ENCODE measurements at regions not wholly inside any gene's neighbourhood (a gene's known extent, or its start where the extent isn't known, plus 50 kb on each side); places are given as distances from the start of the nearest gene placed in this dataset.
A peak's percentile ranks its signal among the peaks of the same experiment; 100 is the strongest.
"Not testable (repeated sequence)": the region's sequence is repeated elsewhere in the genome, so short reads cannot be mapped to it uniquely, and the experiment has no call there.

DNA sequence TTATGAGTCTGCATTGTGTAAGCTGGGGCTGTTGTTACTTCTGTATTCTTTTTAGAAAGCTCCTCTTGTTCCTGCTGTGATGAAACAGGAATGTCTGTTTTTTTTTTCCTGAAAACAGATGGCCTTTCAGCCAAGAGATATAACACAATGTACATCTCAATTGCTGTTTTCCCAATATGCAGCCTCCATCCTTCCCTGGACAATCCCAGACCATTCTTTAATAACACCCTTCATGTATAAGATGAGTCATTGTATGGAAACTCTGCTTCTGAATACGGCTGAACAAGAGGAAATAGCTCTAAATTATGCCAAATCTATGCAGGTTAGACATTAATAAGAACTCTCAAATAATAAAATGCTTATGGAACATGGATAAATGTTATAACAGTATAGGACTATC is 60.2 kb upstream of the LRRC4C start:
- peak; percentile 8 for DNase-seq

DNA sequence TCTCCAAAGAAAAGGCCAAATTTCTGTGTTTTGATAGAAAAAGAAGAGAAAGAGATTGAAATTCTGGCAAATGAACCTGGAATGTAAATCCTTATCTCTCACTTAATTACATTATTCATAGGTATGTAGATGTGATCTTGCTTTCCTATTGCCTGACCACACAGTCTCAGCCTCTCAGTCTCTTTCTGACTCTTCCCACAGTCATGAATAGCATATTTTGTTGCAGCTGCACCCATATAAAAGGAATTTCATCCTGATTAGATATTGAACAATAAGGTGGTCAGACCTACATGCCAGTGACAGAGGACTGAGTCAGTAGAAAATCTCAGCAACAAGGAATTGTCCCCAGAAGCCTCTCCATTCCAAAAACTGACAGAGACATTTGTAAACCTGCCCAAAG is 62.9 kb upstream of the LRRC4C start:
- DNase-seq = peak; percentile 51

DNA sequence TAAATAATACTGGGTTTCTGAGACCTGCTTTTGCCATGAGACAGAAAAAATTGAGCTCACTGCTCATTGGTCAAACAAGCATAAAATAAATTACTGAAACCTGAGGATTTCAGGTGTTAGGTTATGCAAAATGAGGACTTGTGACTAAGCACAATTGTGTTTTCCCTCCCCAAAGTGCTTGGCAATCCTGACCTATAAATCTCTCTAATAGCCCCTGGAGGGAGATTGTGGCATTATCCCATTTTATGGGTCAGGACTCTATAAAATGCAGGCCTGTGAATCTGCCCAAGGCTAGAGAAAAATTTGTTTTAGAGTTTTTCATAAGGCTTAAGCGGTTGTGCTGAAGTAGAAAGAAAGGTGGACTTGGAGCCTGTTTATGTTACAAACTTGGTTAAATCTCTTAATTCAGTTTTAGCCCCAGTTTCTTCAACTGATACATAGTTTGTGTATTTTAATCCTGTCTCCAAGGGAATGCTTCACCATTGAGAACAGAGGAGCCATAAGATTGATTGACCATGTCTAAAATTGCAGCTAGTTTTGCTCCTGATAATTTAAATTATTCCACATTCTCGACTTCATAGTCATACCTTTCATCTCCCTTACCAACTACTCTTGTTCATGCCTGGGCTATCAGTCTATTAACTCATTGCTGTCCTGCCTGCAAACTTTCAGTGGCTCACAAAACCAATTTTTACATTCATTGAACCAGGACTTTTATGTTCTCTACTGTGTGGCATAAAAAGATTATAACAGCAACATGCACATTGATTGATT is 63.6 kb upstream of the LRRC4C start:
- peak; percentile 3 for DNase-seq

DNA sequence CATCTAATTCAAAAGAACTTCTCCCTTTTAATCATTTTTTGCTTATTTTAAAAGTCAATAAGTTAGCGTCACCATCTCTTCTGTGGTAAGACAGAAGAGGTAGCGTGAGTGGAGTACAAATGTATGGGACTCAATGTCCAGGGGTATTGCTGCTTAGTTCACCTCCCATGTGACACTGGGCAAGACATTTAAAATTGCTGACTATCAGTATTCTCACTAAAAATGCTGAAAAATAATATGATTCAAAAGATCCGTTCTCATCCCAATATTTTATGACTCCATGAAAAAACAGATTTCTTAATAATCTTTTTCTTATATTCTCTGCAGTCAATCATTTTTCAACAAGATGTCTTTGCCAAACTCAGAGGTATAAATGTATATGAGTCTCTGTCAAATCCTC is 68.1 kb upstream of the LRRC4C start:
- DNase-seq = no peak

GRCh38 chr11:41532413-41532812 is 73.0 kb upstream of the LRRC4C start:
- DNase-seq = no peak

DNA sequence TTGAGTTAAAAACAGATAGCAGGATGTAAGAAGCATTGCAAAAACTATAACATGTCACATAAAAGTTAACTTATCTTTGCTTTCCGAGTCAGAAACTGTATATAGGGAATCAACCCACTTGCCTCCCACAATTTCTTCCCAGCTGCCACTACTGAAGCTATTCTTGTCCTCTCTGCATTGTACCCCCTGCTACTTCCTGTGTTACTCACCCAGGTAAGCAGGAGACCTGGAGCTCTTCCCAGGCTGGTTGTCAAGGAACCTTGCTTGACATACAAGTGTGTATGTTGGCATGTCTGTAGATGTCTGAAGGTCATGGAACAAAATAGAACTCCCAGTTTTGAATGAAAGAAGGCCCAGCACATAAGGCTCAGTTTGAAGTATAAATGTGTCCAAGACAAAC is 74.3 kb upstream of the LRRC4C start:
- no peak for DNase-seq

DNA sequence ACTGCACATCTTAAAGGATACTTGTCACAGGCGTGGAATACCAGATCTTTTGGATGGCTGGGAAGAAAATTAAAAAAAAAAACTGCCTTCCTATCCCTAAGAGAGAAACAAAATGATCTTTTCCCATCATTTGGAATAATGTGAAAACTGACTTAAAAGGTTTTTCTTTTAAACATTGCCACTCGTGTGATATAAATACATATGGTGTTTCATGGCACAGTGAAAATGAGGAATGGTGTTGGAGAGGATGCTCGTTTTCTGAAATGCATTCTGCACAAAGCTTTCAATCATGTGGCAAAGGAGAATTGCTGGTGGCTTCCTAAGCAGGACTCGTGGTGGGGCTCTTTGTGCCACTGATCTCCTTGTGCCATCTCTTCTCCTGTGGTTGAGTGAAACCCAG is 74.9 kb upstream of the LRRC4C start:
- DNase-seq = no peak

DNA sequence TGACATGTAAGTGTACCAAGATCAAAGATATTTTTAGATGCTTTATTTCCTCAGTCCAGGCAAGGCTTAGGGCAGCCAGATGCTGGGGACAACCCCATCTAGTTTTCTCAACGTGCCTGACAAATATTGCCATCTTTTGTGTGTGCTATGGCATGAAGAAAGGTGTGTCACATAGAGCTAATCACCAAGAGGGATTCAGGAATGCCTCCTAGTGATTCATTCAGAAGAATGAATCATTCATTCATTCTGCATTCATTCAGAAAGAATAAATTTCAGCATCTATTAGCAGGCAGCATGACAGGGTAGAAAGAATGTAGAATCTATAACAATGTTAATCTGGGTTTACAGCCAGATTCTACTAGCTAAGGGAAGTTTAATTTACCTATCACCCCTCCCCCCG is 75.4 kb upstream of the LRRC4C start:
- DNase-seq = no peak

GRCh38 chr11:41536021-41536568 is 76.6 kb upstream of the LRRC4C start:
- no peak for DNase-seq

DNA sequence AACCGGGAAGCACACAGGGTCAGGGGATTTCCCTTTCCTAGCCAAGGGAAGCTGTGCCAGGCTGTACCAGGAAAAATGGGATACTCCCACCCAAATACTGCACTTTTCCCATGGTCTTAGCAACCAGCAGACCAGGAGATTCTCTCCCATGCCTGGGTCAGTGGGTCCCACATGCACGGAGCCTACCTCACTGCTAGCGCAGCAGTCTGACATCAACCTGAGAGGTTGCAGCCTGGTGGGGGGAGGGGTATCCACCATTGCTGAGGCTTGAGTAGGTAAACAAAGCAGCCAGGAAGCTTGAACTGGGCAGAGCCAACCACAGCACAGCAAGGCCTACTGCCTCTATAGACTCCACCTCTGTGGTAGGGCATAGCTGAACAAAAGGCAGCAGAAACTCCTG is 85.5 kb upstream of the LRRC4C start:
- not testable (repeated sequence) for DNase-seq

DNA sequence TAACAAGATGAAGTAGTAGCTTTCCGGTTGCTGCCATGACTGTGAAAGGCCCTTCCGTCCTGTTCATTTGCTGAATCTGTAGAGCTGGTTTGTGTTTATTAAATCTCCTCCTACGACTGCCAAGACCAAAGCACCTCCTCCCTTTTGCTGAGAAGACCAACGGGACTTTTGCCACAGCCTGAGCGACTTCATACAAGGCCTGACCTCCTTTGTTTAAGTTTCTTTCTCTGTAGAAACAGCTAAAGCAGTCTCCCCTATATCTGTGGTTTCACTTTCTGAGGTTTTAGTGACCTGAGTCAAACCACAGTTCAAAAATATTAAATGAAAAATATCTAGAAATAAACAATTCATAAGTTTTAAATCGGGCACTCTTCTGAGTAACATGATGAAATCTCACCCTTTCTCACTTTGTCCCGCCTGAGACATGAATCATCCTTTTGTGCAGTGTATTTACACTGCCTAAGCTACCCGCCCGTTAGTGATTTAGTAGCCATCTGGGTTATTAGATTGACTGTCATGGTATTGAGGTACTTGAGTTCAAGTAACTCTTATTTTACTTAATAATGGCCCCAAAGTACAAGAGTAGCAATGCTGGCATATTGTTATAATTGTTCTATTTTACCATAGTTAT is 119.1 kb upstream of the LRRC4C start:
- DNase-seq = no peak

- no peak for DNase-seq
Measured at GRCh38 chr11:41579546-41579945, 120.1 kb upstream of the LRRC4C start.

GRCh38 chr11:41609511-41609910 is 150.1 kb upstream of the LRRC4C start:
- DNase-seq = peak; percentile 12

- no peak for DNase-seq
Measured at GRCh38 chr11:41612415-41612814, 153.0 kb upstream of the LRRC4C start.

- DNase-seq = peak; percentile 71
Measured at GRCh38 chr11:41613326-41613725, 153.9 kb upstream of the LRRC4C start.

GRCh38 chr11:41622707-41623359 is 163.4 kb upstream of the LRRC4C start:
- DNase-seq = no peak

- DNase-seq = peak; percentile 8
Measured at GRCh38 chr11:41659985-41660384, 200.5 kb upstream of the LRRC4C start.

DNA sequence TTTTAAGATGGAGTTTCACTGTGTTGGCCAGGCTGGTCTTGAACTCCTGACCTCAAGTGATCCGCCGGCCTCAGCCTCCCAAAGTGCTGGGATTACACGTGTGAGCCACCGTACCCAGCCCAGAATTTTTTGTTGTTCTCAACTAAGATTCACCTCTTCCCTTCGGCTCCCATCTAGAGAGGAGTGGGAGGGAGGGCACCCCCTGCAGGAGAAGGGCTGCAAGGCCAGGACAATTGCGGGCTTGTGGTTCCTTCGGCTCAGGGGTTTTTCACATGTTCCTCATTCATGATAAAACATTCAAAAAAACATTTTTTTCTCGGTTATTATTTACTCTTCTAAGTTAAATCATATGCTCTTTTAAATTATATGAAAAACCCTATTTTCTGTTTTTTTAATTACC is 201.1 kb upstream of the LRRC4C start:
- DNase-seq = no peak

- no peak for DNase-seq
Measured at GRCh38 chr11:41665441-41666360, 206.2 kb upstream of the LRRC4C start.

DNA sequence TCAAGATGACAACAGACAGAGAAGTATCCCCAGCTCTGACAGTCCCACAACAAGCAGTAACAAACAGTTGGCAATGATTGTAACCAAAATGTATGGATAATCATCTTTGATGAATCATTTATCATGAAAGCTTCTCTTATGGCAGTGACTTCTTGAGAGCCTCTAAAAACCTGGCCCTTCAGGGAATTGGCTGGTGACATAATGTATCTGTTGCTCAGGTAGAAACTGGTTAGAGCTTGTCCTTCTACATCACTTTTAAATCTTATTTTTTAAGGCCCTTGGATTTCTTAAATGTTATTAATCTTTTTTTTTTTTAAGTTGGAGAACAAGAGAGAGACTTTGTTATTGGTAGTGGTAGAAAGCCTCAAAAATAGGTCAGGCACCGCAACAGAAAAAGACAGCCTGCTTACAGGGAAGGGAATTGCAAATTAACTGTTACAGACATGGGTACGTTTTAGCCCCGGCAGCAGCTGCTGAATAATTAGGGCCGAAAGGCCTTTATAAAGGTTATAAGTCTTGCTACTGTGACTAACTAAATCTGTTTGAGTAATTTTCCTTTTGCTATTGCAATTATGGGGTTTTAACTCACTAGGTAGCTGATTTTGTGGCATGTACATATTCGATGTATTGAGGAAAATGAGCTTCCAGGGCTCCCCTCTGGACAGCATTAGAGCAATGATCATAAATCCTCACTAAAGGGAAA is 207.7 kb upstream of the LRRC4C start:
- no peak for DNase-seq

DNA sequence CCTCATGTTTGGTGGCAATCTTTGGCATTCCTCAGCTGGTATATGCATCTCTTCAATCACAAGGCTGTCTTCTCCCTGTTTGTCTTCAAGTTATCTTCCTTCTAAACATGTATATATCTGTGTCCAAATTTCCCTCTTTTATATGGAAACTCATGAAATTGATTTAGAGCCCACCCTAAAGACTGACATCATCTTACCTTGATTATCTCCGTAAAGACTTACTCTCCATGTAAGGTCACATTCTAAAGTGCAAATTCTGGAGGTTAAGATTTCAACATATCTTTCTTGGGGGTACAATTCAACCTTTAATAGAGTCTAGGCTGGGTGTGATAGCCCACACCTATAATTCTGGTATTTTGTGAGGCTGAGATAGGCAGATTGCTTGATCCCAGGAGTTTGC is 215.8 kb upstream of the LRRC4C start:
- DNase-seq = no peak

- no peak for DNase-seq
Measured at GRCh38 chr11:41713030-41713429, 253.6 kb upstream of the LRRC4C start.

All from fibroblast of skin of scalp (primary cell).